GM06990 (cell line): ENCODE measurements at regions not wholly inside any gene's neighbourhood (a gene's known extent, or its start where the extent isn't known, plus 50 kb on each side); places are given as distances from the start of the nearest gene placed in this dataset.
"Not testable (repeated sequence)": the region's sequence is repeated elsewhere in the genome, so short reads cannot be mapped to it uniquely, and the experiment has no call there.

Experiments
- DNase-seq: peaks from one replicate; pipeline ENCODE4 v3.0.0-alpha.2; 2011; ENCODE audit not compliant: insufficient read length; ENCODE audit errors: extremely low read depth
- H3K27me3 ChIP-seq: replicated peaks from 2 replicates; pipeline ENCODE4 v1.6.0; 2011; ENCODE audit warnings: low read length; ENCODE audit not compliant: control insufficient read depth, insufficient read depth
- H3K36me3 ChIP-seq: 2 replicates; pipeline ENCODE4 v1.5.1; 2011; ENCODE audit warnings: low read length; ENCODE audit not compliant: control insufficient read depth, insufficient read depth
- H3K4me3 ChIP-seq: replicated peaks from 2 replicates; pipeline ENCODE4 v1.5.1; 2011; ENCODE audit warnings: low read depth, mild to moderate bottlenecking, control low read depth, low read length
- TF ChIP-seq, protein P1 (sequence below): IDR thresholded peaks from 2 replicates; pipeline ENCODE4 v1.5.1; 2011; ENCODE audit warnings: low read length, control low read depth, mild to moderate bottlenecking, inconsistent platforms; ENCODE audit not compliant: insufficient read depth, poor library complexity, severe bottlenecking

GRCh38 chr5:37945446-37945845, 105.6 kb upstream of the GDNF start:
- H3K27me3 ChIP-seq = no peaks in the 10 kb centered on the region
- no peaks in the 10 kb centered on the region for H3K36me3 ChIP-seq
- H3K4me3 ChIP-seq = no peak overlapping the region
- TF ChIP-seq, protein P1, sequence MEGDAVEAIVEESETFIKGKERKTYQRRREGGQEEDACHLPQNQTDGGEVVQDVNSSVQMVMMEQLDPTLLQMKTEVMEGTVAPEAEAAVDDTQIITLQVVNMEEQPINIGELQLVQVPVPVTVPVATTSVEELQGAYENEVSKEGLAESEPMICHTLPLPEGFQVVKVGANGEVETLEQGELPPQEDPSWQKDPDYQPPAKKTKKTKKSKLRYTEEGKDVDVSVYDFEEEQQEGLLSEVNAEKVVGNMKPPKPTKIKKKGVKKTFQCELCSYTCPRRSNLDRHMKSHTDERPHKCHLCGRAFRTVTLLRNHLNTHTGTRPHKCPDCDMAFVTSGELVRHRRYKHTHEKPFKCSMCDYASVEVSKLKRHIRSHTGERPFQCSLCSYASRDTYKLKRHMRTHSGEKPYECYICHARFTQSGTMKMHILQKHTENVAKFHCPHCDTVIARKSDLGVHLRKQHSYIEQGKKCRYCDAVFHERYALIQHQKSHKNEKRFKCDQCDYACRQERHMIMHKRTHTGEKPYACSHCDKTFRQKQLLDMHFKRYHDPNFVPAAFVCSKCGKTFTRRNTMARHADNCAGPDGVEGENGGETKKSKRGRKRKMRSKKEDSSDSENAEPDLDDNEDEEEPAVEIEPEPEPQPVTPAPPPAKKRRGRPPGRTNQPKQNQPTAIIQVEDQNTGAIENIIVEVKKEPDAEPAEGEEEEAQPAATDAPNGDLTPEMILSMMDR = no peak
- DNase-seq = no peak

GRCh38 chr5:37943136-37943535, 103.3 kb upstream of the GDNF start:
- not testable (repeated sequence) for H3K4me3 ChIP-seq, H3K27me3 ChIP-seq, H3K36me3 ChIP-seq, DNase-seq

DNA sequence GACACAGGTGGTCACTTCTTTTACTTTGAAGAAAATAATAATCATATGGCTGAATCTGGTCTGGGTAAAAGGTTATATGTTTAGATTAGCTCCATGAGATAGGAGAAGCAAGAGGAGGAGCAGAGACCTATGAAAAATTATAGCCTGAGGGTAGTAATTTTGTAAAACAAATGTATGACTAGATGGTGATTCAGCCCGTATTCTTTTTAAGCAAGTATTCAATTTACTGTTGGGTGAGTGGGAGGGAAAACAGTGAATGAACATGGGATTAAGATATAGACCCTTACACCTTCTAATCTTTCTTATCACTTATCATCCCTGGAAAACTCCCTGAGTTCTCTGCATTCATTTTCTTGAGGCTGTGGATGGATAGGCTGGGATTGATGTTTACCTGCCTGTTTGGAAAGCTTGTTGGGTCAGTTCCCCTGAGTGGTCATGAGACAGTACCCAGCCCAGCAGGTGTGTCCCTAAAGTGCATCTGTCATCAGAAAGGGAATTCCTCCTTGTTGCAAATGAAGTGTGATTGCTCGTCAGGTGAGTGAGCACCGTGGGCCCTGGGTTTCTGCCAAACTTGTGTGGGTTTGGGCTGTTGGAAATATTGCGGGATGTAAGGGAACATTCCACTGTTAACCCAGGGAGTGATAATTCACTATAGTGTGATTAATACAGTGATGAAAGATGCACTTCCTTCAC, 101.2 kb upstream of the GDNF start:
- Histone ChIP-seq H3K4me3 (no peak overlapping the region), H3K36me3 (no peaks in the 10 kb centered on the region), H3K27me3 (no peaks in the 10 kb centered on the region)
- no peak for DNase-seq
- TF ChIP-seq, protein P1 = no peak

DNA sequence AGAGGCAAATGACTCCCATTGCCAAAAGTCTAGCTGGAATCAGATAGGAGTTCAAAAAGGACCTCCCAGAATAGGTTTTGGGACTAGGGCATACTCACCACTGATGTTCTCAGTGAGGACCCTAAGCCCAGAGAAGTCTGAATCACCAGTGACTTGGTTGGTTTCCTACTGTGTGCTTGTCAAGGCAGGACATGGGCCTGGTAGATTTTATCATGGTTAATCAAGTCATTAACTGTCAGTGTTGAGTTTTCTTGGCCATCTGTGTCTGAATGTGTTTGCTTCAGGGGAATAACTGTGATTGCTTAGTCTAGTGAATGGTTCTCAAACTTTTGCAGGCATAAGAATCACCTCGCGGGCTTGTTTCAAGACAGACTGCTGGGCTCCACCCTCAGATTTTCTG, 99.0 kb upstream of the GDNF start:
- TF ChIP-seq, protein P1 = no peak
- H3K4me3 ChIP-seq = no peak overlapping the region
- no peaks in the 10 kb centered on the region; the same call in 1 of the 2 replicates for H3K27me3 ChIP-seq
- DNase-seq = no peak
- no peaks in the 10 kb centered on the region for H3K36me3 ChIP-seq

DNA sequence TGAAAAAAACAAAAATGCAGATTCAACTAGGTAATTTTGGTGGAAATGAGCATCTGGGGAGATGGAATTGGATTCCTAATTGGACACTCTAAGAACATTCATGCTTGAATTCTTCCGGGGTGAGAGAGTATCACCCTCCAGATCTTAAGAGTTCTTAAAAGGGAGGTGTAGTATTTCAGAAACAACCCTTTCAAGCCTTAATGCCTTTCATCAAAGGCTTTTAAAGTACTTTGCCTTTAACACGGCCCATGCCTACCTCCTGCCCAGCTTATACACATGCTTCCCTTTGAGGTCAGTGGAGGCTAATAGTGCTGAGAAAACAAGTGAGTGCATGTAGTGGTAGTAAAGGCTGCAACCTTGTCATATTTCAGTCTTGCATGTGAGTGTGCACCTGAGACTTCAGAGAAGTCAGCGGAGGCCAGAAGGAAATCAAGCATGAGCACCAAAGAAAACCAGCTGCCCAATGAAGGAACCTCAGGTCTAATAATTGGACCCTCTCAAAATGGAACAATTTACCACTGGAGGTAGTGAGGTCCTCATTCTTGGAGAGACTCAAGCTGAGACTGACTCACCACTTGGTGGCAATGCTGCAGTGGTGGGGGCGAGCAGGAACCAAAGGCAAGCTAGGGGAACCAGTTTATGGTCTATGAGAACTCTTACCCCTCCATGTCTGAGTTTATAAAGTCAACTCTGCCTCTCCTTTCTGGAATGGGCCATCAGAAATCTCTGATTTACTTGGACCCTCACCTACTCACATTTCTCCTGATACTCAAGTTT, 98.4 kb upstream of the GDNF start:
- Histone ChIP-seq H3K4me3 (no peak overlapping the region), H3K36me3 (no peaks in the 10 kb centered on the region), H3K27me3 (no peaks in the 10 kb centered on the region; the same call in none of the 2 replicates)
- no peak for DNase-seq
- TF ChIP-seq, protein P1 = no peak

DNA sequence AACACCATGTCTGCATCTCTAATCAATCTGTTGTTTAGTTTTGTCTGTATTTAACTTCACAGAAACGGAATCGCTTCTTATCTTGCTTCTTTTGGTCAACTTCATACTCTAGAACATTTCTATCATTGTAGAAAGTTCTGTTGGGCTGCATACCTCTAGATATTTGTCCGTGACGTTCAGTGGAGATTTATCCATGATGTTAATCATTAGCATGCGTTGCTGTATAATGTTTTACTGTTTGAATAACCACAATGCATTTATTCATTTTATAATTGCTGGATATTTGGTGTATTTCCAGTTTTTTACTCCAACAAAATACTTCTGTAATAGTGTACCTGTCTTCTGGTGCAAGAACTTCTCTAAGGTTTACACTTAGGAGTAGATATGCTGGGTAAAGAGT, 96.2 kb upstream of the GDNF start:
- DNase-seq = no peak
- H3K4me3 ChIP-seq = no peak overlapping the region
- TF ChIP-seq, protein P1 = no peak
- H3K27me3 ChIP-seq = no peaks in the 10 kb centered on the region; the same call in none of the 2 replicates
- no peaks in the 10 kb centered on the region for H3K36me3 ChIP-seq
